ENCODE measurements at regions not wholly inside any gene's neighbourhood (a gene's known extent, or its start where the extent isn't known, plus 50 kb on each side); places are given as distances from the start of the nearest gene placed in this dataset.

- H3K27me3 ChIP-seq (ENCODE audit: control insufficient read depth, extremely low read depth, insufficient read depth, low read length), result no peaks in the 10 kb centered on the region
- H4K20me1 ChIP-seq (ENCODE audit: control insufficient read depth, extremely low read depth, insufficient read depth, low read length), result no peaks in the 10 kb centered on the region
- no peak overlapping the region for H3K27ac ChIP-seq (ENCODE audit: control insufficient read depth, insufficient read depth, low read length)
- H3K4me3 ChIP-seq (ENCODE audit: control insufficient read depth in 2 of 3, extremely low read depth in 1 of 3, insufficient read depth in 2 of 3, low read depth in 1 of 3, low read length in 3 of 3), result no peak overlapping the region
- peaks cover 23% of the 10 kb centered on the region for H3K4me1 ChIP-seq (ENCODE audit: control insufficient read depth, extremely low read depth, insufficient read depth, low read length)
- no peaks in the 10 kb centered on the region for H3K36me3 ChIP-seq (ENCODE audit: control insufficient read depth in 2 of 2, extremely low read depth in 1 of 2, insufficient read depth in 2 of 2, low read length in 2 of 2)
- no peaks in the 10 kb centered on the region for H3K9me3 ChIP-seq (ENCODE audit: control insufficient read depth, low read depth, low read length)
- H3K4me2 ChIP-seq (ENCODE audit: control insufficient read depth, extremely low read depth, insufficient read depth, low read depth, low read length), result peak overlapping the region; percentile 51
- no peaks in the 10 kb centered on the region for H3K79me2 ChIP-seq (ENCODE audit: control insufficient read depth, insufficient read depth, low read length)
- dilution Hi-C loops (cut with MboI; ENCODE audit: extremely low pct_ligation_motif_present, low sequenced_read_pairs), result no loop called here
- DNase-seq (ENCODE audit: low read depth, low spot score) (no peak), FAIRE-seq (peak; percentile 52)
- TF ChIP-seq, protein P1, sequence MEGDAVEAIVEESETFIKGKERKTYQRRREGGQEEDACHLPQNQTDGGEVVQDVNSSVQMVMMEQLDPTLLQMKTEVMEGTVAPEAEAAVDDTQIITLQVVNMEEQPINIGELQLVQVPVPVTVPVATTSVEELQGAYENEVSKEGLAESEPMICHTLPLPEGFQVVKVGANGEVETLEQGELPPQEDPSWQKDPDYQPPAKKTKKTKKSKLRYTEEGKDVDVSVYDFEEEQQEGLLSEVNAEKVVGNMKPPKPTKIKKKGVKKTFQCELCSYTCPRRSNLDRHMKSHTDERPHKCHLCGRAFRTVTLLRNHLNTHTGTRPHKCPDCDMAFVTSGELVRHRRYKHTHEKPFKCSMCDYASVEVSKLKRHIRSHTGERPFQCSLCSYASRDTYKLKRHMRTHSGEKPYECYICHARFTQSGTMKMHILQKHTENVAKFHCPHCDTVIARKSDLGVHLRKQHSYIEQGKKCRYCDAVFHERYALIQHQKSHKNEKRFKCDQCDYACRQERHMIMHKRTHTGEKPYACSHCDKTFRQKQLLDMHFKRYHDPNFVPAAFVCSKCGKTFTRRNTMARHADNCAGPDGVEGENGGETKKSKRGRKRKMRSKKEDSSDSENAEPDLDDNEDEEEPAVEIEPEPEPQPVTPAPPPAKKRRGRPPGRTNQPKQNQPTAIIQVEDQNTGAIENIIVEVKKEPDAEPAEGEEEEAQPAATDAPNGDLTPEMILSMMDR (optimal IDR thresholded peaks at IDR 0.05 in 1 of 3, IDR thresholded peaks at IDR 0.05 in 1 of 3, conservative IDR thresholded peaks at IDR 0.05 in 1 of 3; ENCODE audit: extremely low read depth in 1 of 3, insufficient read depth in 2 of 3, low read length in 3 of 3), result no peak
- TF ChIP-seq EZH2 (IDR thresholded peaks at IDR 0.05; ENCODE audit: low read length), result no peak
- no peak overlapping the region for H2AFZ ChIP-seq (ENCODE audit: control insufficient read depth, low read length)
- no peak overlapping the region for H3K9ac ChIP-seq (ENCODE audit: control insufficient read depth, extremely low read depth, insufficient read depth, low read length)
- H3K9me1 ChIP-seq (ENCODE audit: control insufficient read depth, extremely low read depth, insufficient read depth, low read length), result no peaks in the 10 kb centered on the region
Observed at GRCh38 chr2:129074298-129074920, 755.7 kb upstream of the HS6ST1 start.

- Histone ChIP-seq H3K27me3 (ENCODE audit: control insufficient read depth, extremely low read depth, insufficient read depth, low read length) (no peaks in the 10 kb centered on the region), H3K9me1 (ENCODE audit: control insufficient read depth, extremely low read depth, insufficient read depth, low read length) (no peaks in the 10 kb centered on the region), H3K4me2 (ENCODE audit: control insufficient read depth, extremely low read depth, insufficient read depth, low read depth, low read length) (peak overlapping the region; percentile 75), H3K27ac (ENCODE audit: control insufficient read depth, insufficient read depth, low read length) (no peak overlapping the region), H3K9me3 (ENCODE audit: control insufficient read depth, low read depth, low read length) (no peaks in the 10 kb centered on the region), H3K36me3 (ENCODE audit: control insufficient read depth in 2 of 2, extremely low read depth in 1 of 2, insufficient read depth in 2 of 2, low read length in 2 of 2) (no peaks in the 10 kb centered on the region), H2AFZ (ENCODE audit: control insufficient read depth, low read length) (peak overlapping the region; percentile 90), H4K20me1 (ENCODE audit: control insufficient read depth, extremely low read depth, insufficient read depth, low read length) (no peaks in the 10 kb centered on the region), H3K4me1 (ENCODE audit: control insufficient read depth, extremely low read depth, insufficient read depth, low read length) (peaks cover 23% of the 10 kb centered on the region), H3K79me2 (ENCODE audit: control insufficient read depth, insufficient read depth, low read length) (no peaks in the 10 kb centered on the region), H3K9ac (ENCODE audit: control insufficient read depth, extremely low read depth, insufficient read depth, low read length) (no peak overlapping the region), H3K4me3 (ENCODE audit: control insufficient read depth in 2 of 3, extremely low read depth in 1 of 3, insufficient read depth in 2 of 3, low read depth in 1 of 3, low read length in 3 of 3) (peak overlapping the region in 2 of 3 experiments; percentile 10 to 26)
- peak; percentile 92 for FAIRE-seq
- no peak for TF ChIP-seq EZH2 (IDR thresholded peaks at IDR 0.05; ENCODE audit: low read length)
- TF ChIP-seq, protein P1 (optimal IDR thresholded peaks at IDR 0.05 in 1 of 3, IDR thresholded peaks at IDR 0.05 in 1 of 3, conservative IDR thresholded peaks at IDR 0.05 in 1 of 3; ENCODE audit: extremely low read depth in 1 of 3, insufficient read depth in 2 of 3, low read length in 3 of 3), result peak in 2 of 3 experiments; percentile 23 to 56
- peak; percentile 78 for DNase-seq (ENCODE audit: low read depth, low spot score)
- dilution Hi-C loops (cut with MboI; ENCODE audit: extremely low pct_ligation_motif_present, low sequenced_read_pairs), result no loop called here
Observed at GRCh38 chr2:129078548-129078947, 759.9 kb upstream of the HS6ST1 start.
